ENCODE measurements at regions not wholly inside any gene's neighbourhood (a gene's known extent, or its start where the extent isn't known, plus 50 kb on each side); places are given as distances from the start of the nearest gene placed in this dataset.

GRCh38 chr15:77860071-77860691, 217.3 kb downstream of the TBC1D2B start:
- ATAC-seq (no peak), DNase-seq (peak; percentile 48)
- H3K27me3 ChIP-seq: no peaks in the 10 kb centered on the region
- TF ChIP-seq, protein P1, sequence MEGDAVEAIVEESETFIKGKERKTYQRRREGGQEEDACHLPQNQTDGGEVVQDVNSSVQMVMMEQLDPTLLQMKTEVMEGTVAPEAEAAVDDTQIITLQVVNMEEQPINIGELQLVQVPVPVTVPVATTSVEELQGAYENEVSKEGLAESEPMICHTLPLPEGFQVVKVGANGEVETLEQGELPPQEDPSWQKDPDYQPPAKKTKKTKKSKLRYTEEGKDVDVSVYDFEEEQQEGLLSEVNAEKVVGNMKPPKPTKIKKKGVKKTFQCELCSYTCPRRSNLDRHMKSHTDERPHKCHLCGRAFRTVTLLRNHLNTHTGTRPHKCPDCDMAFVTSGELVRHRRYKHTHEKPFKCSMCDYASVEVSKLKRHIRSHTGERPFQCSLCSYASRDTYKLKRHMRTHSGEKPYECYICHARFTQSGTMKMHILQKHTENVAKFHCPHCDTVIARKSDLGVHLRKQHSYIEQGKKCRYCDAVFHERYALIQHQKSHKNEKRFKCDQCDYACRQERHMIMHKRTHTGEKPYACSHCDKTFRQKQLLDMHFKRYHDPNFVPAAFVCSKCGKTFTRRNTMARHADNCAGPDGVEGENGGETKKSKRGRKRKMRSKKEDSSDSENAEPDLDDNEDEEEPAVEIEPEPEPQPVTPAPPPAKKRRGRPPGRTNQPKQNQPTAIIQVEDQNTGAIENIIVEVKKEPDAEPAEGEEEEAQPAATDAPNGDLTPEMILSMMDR (IDR thresholded peaks at IDR 0.05): no peak
- H3K36me3 ChIP-seq: no peaks in the 10 kb centered on the region
- no peak overlapping the region for H3K4me3 ChIP-seq
- intact Hi-C loops (cut with DNase I): no loop called here
- no peak overlapping the region for H3K27ac ChIP-seq
- no peaks in the 10 kb centered on the region for H3K4me1 ChIP-seq
- no peaks in the 10 kb centered on the region for H3K9me3 ChIP-seq

- TF ChIP-seq, protein P1 (IDR thresholded peaks at IDR 0.05): no peak
- peak; percentile 52 for DNase-seq
- H3K27ac ChIP-seq: no peak overlapping the region
- H3K36me3 ChIP-seq: no peaks in the 10 kb centered on the region
- no peak overlapping the region for H3K4me3 ChIP-seq
- H3K4me1 ChIP-seq: no peaks in the 10 kb centered on the region
- ATAC-seq: no peak
- no peaks in the 10 kb centered on the region for H3K9me3 ChIP-seq
- H3K27me3 ChIP-seq: no peaks in the 10 kb centered on the region
- intact Hi-C loops (cut with DNase I): no loop called here
Measured at GRCh38 chr15:77859491-77860060, 217.9 kb downstream of the TBC1D2B start.

DNA sequence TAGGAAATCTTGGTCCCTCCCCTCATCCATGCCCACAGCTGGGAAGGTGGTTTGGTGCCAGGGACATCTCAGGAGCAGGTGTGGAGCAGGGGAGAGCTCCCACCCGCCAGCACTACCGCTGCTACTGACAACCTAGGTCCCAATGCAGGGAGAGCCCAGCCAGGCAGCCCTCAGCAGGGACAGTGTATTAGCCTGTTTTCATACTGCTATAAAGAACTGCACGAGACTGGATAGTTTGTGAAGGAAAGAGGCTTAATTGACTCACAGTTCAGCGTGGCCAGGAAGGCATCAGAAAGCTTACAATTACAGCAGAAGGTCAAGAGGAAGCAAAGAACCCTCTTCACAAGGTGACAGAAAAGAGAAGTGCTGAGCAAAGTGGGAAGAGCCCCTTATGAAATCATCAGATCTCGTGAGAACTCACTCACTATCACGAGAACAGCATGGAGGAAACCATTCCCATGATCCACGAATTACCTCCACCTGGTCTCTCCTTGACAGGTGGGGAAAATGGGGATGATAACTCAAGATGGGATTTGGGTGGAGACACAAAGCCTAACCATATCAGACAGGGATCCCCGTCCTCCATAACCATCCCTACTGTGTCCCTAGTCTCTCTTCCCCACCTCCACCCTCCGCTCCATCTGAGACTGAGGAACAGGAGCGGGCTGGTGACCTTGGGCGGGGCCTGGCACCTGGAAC, 218.6 kb downstream of the TBC1D2B start:
- no peaks in the 10 kb centered on the region for H3K4me1 ChIP-seq
- H3K4me3 ChIP-seq: no peak overlapping the region
- H3K27me3 ChIP-seq: no peaks in the 10 kb centered on the region
- peak; percentile 37 for ATAC-seq
- no peaks in the 10 kb centered on the region for H3K9me3 ChIP-seq
- TF ChIP-seq, protein P1 (IDR thresholded peaks at IDR 0.05): no peak
- no peaks in the 10 kb centered on the region for H3K36me3 ChIP-seq
- DNase-seq: peak; percentile 43
- intact Hi-C loops (cut with DNase I): no loop called here
- H3K27ac ChIP-seq: no peak overlapping the region

DNA sequence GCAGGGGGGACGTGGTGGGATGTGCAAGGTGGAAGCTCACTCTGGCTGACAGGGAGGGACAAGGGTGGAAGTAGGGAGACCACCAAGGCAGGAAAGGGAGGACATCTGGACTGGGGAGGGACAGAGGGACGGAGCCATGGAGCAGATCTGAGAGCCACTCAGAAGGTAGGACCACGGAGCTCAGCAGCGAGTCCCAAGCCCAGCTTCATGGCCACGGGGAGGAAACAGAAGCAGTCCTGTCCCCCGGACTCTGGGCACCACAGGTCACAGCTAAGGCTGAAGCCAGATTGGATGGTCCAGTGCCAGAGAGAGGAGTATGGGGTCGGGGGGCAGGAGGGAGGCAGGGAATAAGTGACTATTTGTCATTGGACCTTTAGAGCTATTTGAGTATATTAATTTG, 220.1 kb downstream of the TBC1D2B start:
- no peak overlapping the region for H3K4me3 ChIP-seq
- intact Hi-C loops (cut with DNase I): no loop called here
- DNase-seq: peak; percentile 49
- no peak overlapping the region for H3K27ac ChIP-seq
- H3K27me3 ChIP-seq: no peaks in the 10 kb centered on the region
- H3K9me3 ChIP-seq: no peaks in the 10 kb centered on the region
- H3K4me1 ChIP-seq: no peaks in the 10 kb centered on the region
- TF ChIP-seq, protein P1 (IDR thresholded peaks at IDR 0.05): no peak
- no peaks in the 10 kb centered on the region for H3K36me3 ChIP-seq
- ATAC-seq: no peak

- Histone ChIP-seq H3K36me3 (no peaks in the 10 kb centered on the region), H3K27me3 (no peaks in the 10 kb centered on the region), H3K4me1 (no peaks in the 10 kb centered on the region), H3K9me3 (no peaks in the 10 kb centered on the region), H3K4me3 (no peak overlapping the region), H3K27ac (no peak overlapping the region)
- TF ChIP-seq, protein P1 (IDR thresholded peaks at IDR 0.05): no peak
- ATAC-seq (no peak), DNase-seq (no peak)
- intact Hi-C loops (cut with DNase I): no loop called here
Measured at GRCh38 chr15:77856705-77857346, 220.7 kb downstream of the TBC1D2B start.
